ENCODE measurements at regions not wholly inside any gene's neighbourhood (a gene's known extent, or its start where the extent isn't known, plus 50 kb on each side); places are given as distances from the start of the nearest gene placed in this dataset.

GRCh38 chr16:86222547-86222946, 287.8 kb upstream of the FOXF1 start:
- TF ChIP-seq CTCF (IDR thresholded peaks at IDR 0.05) (no peak), EZH2 (IDR thresholded peaks at IDR 0.05) (no peak)

All from neural progenitor cell (in vitro differentiated cells).